ENCODE measurements at regions not wholly inside any gene's neighbourhood (a gene's known extent, or its start where the extent isn't known, plus 50 kb on each side); places are given as distances from the start of the nearest gene placed in this dataset.

DNA sequence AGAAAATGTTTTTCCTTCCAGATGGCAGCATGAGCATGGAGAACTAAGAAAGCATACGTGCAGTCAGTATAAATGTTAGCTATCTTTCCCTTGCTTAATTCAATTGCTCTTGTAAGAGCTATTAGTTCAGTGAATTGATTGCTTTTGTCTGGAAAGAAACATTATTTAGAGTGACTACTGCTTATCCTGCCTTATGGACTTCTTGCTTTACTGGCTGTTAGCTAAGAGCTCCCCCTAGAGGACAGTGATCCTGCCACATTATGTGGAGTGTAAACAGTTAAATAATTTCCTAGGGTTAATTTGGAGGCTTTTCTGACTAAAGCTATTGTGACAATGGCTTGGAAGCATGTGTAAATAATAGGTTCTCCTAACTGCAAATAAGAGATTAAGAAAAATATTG, 1402.4 kb downstream of the FAM133A start:
- TF ChIP-seq POLR2A (IDR thresholded peaks at IDR 0.05; ENCODE audit: low read length) (no peak), GATA1 (IDR thresholded peaks at IDR 0.05; ENCODE audit: low read depth, low read length) (no peak)

Data from erythroblast (primary cell).